Panc1 (cell line): ENCODE measurements at regions not wholly inside any gene's neighbourhood (a gene's known extent, or its start where the extent isn't known, plus 50 kb on each side); places are given as distances from the start of the nearest gene placed in this dataset.
"Not testable (repeated sequence)": the region's sequence is repeated elsewhere in the genome, so short reads cannot be mapped to it uniquely, and the experiment has no call there.

Source experiments
- POLR2AphosphoS5 ChIP-seq: IDR thresholded peaks from 2 replicates; pipeline ENCODE4 v1.6.1; 2012; ENCODE audit warnings: mild to moderate bottlenecking, low read depth, low read length, moderate library complexity
- SIN3A ChIP-seq: IDR thresholded peaks from 2 replicates; pipeline ENCODE4 v1.6.1; 2012; ENCODE audit warnings: low read depth, mild to moderate bottlenecking, low read length, moderate library complexity, borderline replicate concordance; ENCODE audit not compliant: insufficient read depth
- TCF7L2 ChIP-seq: IDR thresholded peaks from 2 replicates; pipeline ENCODE4 v1.6.1; 2011; ENCODE audit warnings: mild to moderate bottlenecking, low read depth, low read length, inconsistent platforms
- TF ChIP-seq, protein P1 (sequence below): fragments of 450-650 bp; IDR thresholded peaks from 2 replicates; pipeline ENCODE4 v1.5.1; 2017; ENCODE audit warnings: mild to moderate bottlenecking
- TF ChIP-seq, protein P2 (sequence below), 2 experiments: IDR thresholded peaks; 2 replicates each; pipeline ENCODE4 v1.6.1; 2011 to 2012; ENCODE audit warnings: low read depth in 2 of 2, control low read depth in 1 of 2, low read length in 1 of 2, mild to moderate bottlenecking in 1 of 2, moderate library complexity in 1 of 2; ENCODE audit not compliant: insufficient read depth in 1 of 2

DNA sequence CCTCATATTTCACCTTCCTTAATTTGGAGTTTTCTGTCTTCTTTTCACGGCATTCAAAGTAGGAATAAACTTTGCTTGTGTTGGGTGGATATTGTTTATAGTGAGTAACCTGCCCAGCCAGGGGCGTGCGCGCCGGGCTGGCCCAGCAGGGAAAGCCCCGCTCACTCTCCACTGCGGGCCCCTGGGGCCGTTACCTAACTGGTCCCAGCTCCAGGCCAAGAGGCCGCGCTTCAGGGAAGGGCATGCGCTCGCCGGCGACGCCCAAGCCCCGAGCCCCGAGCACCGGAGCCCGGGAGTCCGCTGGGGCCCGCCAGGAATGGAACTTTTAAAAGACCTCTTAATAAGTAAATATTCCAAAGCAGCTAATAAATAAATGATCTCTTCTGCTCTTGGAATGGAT lies 601.3 kb upstream of the ANKRD30A start:
- TF ChIP-seq, protein P1, sequence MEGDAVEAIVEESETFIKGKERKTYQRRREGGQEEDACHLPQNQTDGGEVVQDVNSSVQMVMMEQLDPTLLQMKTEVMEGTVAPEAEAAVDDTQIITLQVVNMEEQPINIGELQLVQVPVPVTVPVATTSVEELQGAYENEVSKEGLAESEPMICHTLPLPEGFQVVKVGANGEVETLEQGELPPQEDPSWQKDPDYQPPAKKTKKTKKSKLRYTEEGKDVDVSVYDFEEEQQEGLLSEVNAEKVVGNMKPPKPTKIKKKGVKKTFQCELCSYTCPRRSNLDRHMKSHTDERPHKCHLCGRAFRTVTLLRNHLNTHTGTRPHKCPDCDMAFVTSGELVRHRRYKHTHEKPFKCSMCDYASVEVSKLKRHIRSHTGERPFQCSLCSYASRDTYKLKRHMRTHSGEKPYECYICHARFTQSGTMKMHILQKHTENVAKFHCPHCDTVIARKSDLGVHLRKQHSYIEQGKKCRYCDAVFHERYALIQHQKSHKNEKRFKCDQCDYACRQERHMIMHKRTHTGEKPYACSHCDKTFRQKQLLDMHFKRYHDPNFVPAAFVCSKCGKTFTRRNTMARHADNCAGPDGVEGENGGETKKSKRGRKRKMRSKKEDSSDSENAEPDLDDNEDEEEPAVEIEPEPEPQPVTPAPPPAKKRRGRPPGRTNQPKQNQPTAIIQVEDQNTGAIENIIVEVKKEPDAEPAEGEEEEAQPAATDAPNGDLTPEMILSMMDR = not testable (repeated sequence)
- not testable (repeated sequence) for TF ChIP-seq SIN3A, POLR2AphosphoS5, TCF7L2
- TF ChIP-seq, protein P2, sequence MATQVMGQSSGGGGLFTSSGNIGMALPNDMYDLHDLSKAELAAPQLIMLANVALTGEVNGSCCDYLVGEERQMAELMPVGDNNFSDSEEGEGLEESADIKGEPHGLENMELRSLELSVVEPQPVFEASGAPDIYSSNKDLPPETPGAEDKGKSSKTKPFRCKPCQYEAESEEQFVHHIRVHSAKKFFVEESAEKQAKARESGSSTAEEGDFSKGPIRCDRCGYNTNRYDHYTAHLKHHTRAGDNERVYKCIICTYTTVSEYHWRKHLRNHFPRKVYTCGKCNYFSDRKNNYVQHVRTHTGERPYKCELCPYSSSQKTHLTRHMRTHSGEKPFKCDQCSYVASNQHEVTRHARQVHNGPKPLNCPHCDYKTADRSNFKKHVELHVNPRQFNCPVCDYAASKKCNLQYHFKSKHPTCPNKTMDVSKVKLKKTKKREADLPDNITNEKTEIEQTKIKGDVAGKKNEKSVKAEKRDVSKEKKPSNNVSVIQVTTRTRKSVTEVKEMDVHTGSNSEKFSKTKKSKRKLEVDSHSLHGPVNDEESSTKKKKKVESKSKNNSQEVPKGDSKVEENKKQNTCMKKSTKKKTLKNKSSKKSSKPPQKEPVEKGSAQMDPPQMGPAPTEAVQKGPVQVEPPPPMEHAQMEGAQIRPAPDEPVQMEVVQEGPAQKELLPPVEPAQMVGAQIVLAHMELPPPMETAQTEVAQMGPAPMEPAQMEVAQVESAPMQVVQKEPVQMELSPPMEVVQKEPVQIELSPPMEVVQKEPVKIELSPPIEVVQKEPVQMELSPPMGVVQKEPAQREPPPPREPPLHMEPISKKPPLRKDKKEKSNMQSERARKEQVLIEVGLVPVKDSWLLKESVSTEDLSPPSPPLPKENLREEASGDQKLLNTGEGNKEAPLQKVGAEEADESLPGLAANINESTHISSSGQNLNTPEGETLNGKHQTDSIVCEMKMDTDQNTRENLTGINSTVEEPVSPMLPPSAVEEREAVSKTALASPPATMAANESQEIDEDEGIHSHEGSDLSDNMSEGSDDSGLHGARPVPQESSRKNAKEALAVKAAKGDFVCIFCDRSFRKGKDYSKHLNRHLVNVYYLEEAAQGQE (IDR thresholded peaks at IDR 0.05; ENCODE audit: insufficient read depth in 1 of 2, low read depth in 2 of 2, low read length in 1 of 2) = not testable (repeated sequence)
